ENCODE measurements at regions not wholly inside any gene's neighbourhood (a gene's known extent, or its start where the extent isn't known, plus 50 kb on each side); places are given as distances from the start of the nearest gene placed in this dataset.

GRCh38 chr7:110253093-110253492 lies 837.8 kb upstream of the LRRN3 start:
- no peak for TF ChIP-seq CTCF (IDR thresholded peaks at IDR 0.05; ENCODE audit: insufficient read depth, low read length)
- no peak for TF ChIP-seq REST (IDR thresholded peaks at IDR 0.05; ENCODE audit: insufficient replicate concordance, low read depth)

Measured in HL-60 (cell line).